GM18505 (cell line): ENCODE measurements at regions not wholly inside any gene's neighbourhood (a gene's known extent, or its start where the extent isn't known, plus 50 kb on each side); places are given as distances from the start of the nearest gene placed in this dataset.

Experiments
- ATAC-seq: cut with Tn5 transposase; IDR thresholded peaks from one replicate; pipeline ENCODE4 v1.9.1; 2021; ENCODE audit not compliant: unreplicated experiment
- POLR2A ChIP-seq: IDR thresholded peaks from 4 replicates; pipeline ENCODE4 v1.6.1; 2011; ENCODE audit warnings: borderline replicate concordance; ENCODE audit not compliant: insufficient read depth, insufficient read length; ENCODE audit errors: extremely low read depth

GRCh38 chr10:21260066-21260465 lies 265.4 kb downstream of the SKIDA1 start:
- ATAC-seq = no peak
- TF ChIP-seq POLR2A = no peak

DNA sequence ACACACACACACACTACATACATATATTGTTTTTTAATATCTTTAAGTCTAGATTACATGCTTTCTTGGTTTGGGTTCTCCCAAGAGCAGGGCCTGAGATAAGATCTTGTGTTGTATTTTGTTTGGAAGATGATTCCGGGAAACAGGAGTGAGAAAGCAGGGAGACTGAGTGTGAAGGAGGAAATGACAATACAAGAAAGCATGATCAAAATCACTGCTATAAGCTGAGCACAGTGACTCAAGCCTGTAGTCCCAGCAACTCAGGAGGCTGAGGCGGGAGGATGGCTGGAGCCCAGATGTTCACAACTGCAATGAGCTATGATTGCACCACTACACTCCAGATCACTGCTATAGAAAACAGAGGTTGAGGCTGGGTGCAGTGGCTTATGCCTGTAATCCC lies 267.6 kb downstream of the SKIDA1 start:
- ATAC-seq = no peak
- TF ChIP-seq POLR2A = no peak

DNA sequence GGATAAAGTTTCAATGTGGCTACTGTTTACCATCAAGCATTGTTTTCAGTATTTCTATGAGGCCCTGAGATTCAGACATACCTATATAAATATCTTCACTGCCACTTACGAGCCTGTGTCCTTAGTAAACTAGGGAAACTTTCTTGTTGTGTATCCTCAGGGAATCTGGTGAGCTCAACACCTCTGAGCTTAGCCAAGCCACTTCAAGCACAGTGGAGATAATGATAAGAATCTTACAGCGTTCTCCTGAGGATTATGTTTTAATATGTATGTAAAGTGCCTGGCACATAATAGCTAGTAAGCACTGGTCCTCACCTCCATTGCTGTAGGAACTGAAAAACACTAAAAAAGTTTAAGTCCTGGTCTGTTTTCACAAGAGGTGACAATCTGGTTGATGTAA lies 268.3 kb downstream of the SKIDA1 start:
- TF ChIP-seq POLR2A = no peak
- ATAC-seq = no peak

- no peak for ATAC-seq
- no peak for TF ChIP-seq POLR2A
Observed at GRCh38 chr10:21249435-21249834, 276.0 kb downstream of the SKIDA1 start.

DNA sequence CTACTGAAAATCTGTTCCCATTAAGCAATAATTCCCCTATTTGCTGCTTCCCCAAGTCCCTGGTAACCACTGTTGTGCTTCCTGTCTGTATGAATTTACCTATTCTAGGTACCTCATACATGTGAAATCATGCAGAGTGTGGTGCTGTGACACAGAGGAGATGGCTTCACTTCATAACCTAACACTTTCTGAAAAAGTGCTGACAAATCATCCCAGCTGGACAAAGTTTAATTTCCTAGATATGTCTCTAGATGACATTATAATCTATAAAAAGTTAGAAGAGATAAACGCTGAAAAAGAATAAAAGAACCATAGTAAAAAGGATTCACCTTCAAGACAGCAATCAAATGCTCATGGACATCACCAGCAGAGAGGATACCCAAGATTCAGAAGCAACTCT lies 277.9 kb downstream of the SKIDA1 start:
- ATAC-seq = no peak
- TF ChIP-seq POLR2A = no peak

DNA sequence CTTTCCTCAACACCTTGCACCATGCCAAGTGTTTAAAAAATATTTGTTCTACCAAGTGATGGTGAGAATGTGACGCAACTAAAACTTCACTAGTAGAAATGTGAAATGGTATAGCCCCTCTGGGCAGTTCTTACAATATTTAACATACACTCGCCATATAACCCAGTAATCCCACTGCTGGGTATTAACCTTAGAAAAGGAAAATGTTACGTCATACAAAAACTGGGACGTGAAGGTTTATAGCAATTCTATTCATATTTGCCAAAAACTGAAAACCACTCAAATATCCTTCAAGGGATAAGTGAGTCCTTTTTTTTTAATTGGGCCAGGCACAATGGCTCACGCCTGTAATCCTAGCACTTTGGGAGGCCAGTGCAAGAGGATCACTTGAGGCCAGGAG lies 279.3 kb downstream of the SKIDA1 start:
- ATAC-seq = no peak
- TF ChIP-seq POLR2A = no peak

DNA sequence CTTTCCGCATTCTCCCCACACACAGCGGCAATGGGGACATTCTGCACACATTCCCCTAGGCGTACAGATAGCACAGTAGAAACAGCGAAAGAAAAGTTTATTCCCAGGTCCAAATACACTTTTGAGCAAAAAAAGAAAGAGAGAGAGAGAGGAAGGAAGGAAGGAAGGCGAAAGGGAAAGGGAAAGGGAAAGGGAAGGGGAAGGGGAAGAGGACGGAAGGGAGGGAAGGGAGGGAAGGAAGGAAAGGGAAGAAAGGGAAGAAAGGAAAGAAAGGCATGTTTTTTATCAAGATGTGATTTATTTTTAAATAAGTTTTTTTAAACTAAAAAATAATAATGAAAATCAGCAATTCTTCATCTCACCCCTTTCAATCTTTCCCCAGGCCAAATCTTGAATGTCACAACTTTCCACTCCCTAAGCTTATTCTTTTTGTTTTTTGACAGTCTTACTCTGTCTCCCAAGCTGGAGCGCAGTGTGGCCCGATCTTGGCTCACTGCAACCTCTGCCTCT lies 281.7 kb downstream of the SKIDA1 start:
- TF ChIP-seq POLR2A = no peak
- ATAC-seq = no peak

DNA sequence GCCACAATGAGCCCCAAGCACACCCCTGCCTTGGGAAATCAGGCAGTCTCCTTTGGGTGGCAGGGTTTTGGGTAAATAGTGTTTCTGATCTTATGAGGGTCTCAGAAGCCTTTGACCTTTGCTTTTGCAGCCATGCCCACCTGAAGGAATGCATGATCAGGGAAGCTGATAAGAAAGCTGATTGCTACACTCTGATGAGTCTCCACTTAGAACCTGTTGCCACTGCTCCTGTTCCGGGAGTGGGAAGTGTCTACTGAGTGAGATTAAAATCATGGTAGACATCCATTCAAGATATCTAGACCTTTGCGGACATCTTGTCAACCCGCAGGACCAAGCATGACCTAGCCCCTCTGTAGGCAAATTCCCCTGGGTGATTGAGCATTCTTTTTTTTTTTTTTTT lies 282.6 kb downstream of the SKIDA1 start:
- no peak for TF ChIP-seq POLR2A

GRCh38 chr10:21238717-21239116 lies 286.8 kb downstream of the SKIDA1 start:
- ATAC-seq = no peak

More for the DNA sequence above, 282.6 kb downstream of the SKIDA1 start:
- no peak for ATAC-seq

DNA sequence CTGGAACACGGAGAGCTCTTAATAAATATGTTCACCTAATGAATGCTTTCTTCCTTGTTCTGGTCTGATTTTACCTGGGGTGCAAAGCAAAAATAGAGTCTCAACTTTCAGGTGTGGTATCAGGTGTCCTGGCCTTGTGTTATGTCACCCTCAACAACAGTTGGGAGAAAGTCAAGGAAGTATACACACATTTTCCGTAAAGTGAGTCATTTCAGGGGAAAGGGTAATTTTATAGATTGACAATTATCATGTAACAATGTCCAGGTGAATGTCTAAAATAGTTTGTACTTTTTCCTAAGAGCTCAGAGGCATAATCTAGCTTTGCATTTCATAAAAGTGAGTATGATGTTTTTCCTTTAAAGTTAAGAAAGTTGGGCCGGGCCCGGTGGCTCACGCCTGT lies 287.4 kb downstream of the SKIDA1 start:
- no peak for ATAC-seq
- no peak for TF ChIP-seq POLR2A

More at GRCh38 chr10:21238717-21239116, 286.8 kb downstream of the SKIDA1 start:
- no peak for TF ChIP-seq POLR2A

DNA sequence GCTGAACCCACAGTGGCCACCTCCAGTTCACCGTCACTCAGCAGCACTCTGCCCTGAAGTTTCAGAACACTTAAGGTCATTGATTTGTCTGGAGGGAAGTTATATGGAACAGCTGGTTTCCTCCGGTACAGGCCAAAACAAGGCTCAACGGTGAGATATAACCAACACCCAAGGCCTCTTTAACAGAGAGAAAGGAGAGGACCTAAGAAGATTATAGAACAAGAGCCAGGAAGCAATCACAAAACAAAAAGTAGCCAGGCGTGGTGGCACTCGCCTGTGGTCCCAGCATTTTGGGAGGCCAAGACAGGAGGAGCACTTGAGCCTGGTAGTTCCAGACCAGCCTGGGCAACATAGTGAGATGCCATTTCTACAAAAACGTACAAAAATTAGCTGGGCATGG lies 290.7 kb downstream of the SKIDA1 start:
- TF ChIP-seq POLR2A = no peak
- no peak for ATAC-seq

DNA sequence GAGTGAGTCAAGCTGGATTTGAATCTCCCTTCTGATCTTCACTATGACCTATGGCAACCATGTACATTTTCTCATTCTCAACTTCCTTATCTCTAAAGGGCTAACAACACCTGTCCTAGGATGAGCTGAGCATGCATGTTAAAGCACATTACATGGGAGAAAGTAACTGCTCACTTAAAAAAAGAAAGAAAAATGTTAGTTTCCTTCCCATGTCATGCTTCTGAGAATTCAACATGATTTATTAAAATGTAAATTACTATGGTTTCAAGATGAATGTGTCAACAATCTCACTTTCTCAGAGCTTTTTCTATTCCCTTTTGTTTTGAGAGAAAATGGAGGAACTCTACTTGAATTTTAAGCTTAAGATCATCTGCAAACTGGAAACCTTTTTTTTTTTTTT lies 295.3 kb downstream of the SKIDA1 start:
- TF ChIP-seq POLR2A = no peak
- no peak for ATAC-seq

DNA sequence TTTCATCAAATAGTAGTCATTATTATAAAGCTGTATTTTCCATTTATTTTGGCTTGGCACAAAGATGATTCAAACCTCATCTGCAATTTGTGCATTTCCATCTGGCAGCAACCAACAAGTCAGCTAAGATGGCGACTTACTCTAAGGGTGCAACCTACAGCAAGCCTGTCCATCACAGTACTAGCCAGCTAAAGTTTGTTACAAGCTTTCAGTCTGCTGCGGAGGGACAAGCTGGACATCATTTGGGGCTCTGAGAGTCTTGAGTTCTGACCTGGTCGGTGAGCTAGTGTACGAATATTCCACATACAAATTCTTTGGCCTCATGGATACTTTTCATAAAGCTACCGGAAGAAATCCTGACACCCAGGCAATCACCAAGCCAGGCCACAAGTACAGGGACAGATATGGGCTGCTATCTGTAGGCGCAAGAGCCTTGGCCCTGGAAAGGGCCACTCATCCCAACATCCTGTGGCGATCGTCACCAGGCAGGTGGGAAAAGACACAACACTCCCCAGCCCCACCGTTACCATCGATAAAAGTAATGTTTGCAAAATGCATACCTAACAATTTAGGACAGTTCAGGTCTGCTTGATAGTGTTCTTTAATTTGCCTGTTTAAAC lies 307.6 kb downstream of the SKIDA1 start:
- no peak for ATAC-seq
- TF ChIP-seq POLR2A = no peak

GRCh38 chr10:21217107-21217506 lies 308.4 kb downstream of the SKIDA1 start:
- ATAC-seq = no peak
- TF ChIP-seq POLR2A = no peak

- no peak for ATAC-seq
- TF ChIP-seq POLR2A = no peak
Observed at GRCh38 chr10:21214329-21214728, 311.2 kb downstream of the SKIDA1 start.

DNA sequence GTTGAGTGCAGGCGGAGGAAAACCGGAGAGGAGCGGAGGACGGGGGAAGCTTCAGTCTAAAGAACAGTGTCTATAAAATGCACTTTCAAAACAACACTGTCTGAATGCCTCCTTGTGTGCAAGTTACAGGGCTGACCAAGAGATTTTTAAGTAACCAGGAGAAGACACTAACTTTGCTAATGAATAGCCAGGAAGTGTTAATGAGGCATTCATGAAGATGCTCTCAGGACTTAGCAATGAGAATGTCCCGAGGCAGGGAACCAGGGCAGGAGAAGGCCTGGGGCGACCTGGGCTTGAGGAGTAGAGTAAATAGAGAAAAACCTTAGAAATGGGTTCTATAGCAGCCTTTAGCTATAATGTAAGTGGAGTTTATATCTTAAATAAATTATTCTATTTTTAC lies 312.1 kb downstream of the SKIDA1 start:
- no peak for TF ChIP-seq POLR2A
- no peak for ATAC-seq

DNA sequence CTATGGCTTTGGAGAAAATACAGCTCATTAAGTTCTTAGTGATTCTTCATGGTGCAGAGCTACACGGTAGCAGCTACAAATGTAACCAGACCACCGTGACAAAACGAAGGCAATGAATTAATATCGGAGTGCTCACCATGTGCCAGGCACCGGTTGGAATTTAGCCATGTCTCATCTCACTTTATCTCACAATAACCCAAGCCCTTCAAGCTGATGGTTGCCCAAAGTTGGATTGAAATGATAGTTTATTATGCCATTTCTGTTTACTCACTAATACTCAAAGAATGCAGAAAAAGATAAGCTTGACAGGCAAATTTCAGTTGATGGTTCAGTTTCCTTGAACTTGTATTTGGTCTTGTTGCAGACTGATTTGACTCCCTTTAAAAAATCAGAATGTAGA lies 312.6 kb downstream of the SKIDA1 start:
- no peak for ATAC-seq
- TF ChIP-seq POLR2A = no peak
